ENCODE measurements at regions not wholly inside any gene's neighbourhood (a gene's known extent, or its start where the extent isn't known, plus 50 kb on each side); places are given as distances from the start of the nearest gene placed in this dataset.

GRCh38 chr7:57204411-57204811 lies 72.2 kb upstream of the ZNF479 start:
- intact Hi-C loops (cut with micrococcal nuclease), result no loop called here
- Histone ChIP-seq H3K4me1 (ENCODE audit: control insufficient read depth in 2 of 2, insufficient read depth in 2 of 2, low read length in 2 of 2) (no peaks in the 10 kb centered on the region), H2AFZ (ENCODE audit: insufficient read depth, low read depth, low read length, poor library complexity, severe bottlenecking) (no peak overlapping the region), H3K27me3 (replicated peaks in 1 of 4; ENCODE audit: control extremely low read depth in 1 of 4, control insufficient read depth in 3 of 4, insufficient read depth in 4 of 4, low read length in 3 of 4) (no peaks in the 10 kb centered on the region), H3K9ac (ENCODE audit: low read length) (no peak overlapping the region), H3K4me2 (replicated peaks; ENCODE audit: low read depth, low read length, poor library complexity, severe bottlenecking) (no peak overlapping the region), H3K27ac (ENCODE audit: low read length in 2 of 2) (no peak overlapping the region), H3K79me2 (ENCODE audit: control insufficient read depth, insufficient read depth, low read length) (no peaks in the 10 kb centered on the region), H4K20me1 (ENCODE audit: control insufficient read depth, insufficient read depth, low read length, poor library complexity, severe bottlenecking) (no peaks in the 10 kb centered on the region), H3K9me3 (ENCODE audit: control extremely low read depth in 1 of 3, control insufficient read depth in 2 of 3, insufficient read depth in 1 of 3, low read length in 2 of 3) (peaks cover 0 to 81% (median 0%) of the 10 kb centered on the region in 3 donors), H3K4me3 (ENCODE audit: control extremely low read depth in 1 of 5, extremely low read depth in 1 of 5, insufficient read depth in 1 of 5, low read depth in 2 of 5, low read length in 4 of 5) (no peak overlapping the region), H3K36me3 (replicated peaks in 1 of 2; ENCODE audit: control extremely low read depth in 1 of 2, control insufficient read depth in 1 of 2, extremely low read depth in 1 of 2, insufficient read depth in 2 of 2, low read length in 1 of 2) (no peaks in the 10 kb centered on the region)
- H3K4me1 Mint-ChIP-seq, result no peaks in the 10 kb centered on the region
- ATAC-seq (ENCODE audit: low read depth) (no peak), DNase-seq (no peak)
- ChIA-PET CTCF (no interaction called here), POLR2A (no interaction called here)
- WGBS (ENCODE audit: insufficient coverage), result 95% methylated on average over 10 of the region's 10 CpGs
- H3K27me3 Mint-ChIP-seq, result no peaks in the 10 kb centered on the region
- H3K27ac Mint-ChIP-seq, result no peak overlapping the region
- peaks cover 4% of the 10 kb centered on the region for H3K9me3 Mint-ChIP-seq (ENCODE audit: insufficient read depth)
- no peak for TF ChIP-seq CTCF (IDR thresholded peaks at IDR 0.05)
- H3K4me3 Mint-ChIP-seq, result no peak overlapping the region

- no peak for TF ChIP-seq EZH2 (IDR thresholded peaks at IDR 0.05; ENCODE audit: borderline replicate concordance, insufficient read depth, low read depth, low read length, poor library complexity, severe bottlenecking)
- no peak for TF ChIP-seq CTCF (IDR thresholded peaks at IDR 0.05)
- Histone ChIP-seq H3K27ac (ENCODE audit: low read length in 2 of 2) (no peak overlapping the region), H3K4me1 (ENCODE audit: control insufficient read depth in 2 of 2, insufficient read depth in 2 of 2, low read length in 2 of 2) (no peaks in the 10 kb centered on the region), H3K27me3 (replicated peaks in 1 of 4; ENCODE audit: control extremely low read depth in 1 of 4, control insufficient read depth in 3 of 4, insufficient read depth in 4 of 4, low read length in 3 of 4) (no peaks in the 10 kb centered on the region), H3K79me2 (ENCODE audit: control insufficient read depth, insufficient read depth, low read length) (no peaks in the 10 kb centered on the region), H4K20me1 (ENCODE audit: control insufficient read depth, insufficient read depth, low read length, poor library complexity, severe bottlenecking) (no peaks in the 10 kb centered on the region), H3K4me3 (ENCODE audit: control extremely low read depth in 1 of 5, extremely low read depth in 1 of 5, insufficient read depth in 1 of 5, low read depth in 2 of 5, low read length in 4 of 5) (no peak overlapping the region), H2AFZ (ENCODE audit: insufficient read depth, low read depth, low read length, poor library complexity, severe bottlenecking) (no peak overlapping the region), H3K9me3 (ENCODE audit: control extremely low read depth in 1 of 3, control insufficient read depth in 2 of 3, insufficient read depth in 1 of 3, low read length in 2 of 3) (peaks cover 0 to 77% (median 0%) of the 10 kb centered on the region in 3 donors), H3K4me2 (replicated peaks; ENCODE audit: low read depth, low read length, poor library complexity, severe bottlenecking) (no peak overlapping the region), H3K36me3 (replicated peaks in 1 of 2; ENCODE audit: control extremely low read depth in 1 of 2, control insufficient read depth in 1 of 2, extremely low read depth in 1 of 2, insufficient read depth in 2 of 2, low read length in 1 of 2) (no peaks in the 10 kb centered on the region), H3K9ac (ENCODE audit: low read length) (no peak overlapping the region)
- no peak overlapping the region for H3K27ac Mint-ChIP-seq
- ChIA-PET POLR2A (no interaction called here), CTCF (no interaction called here)
- peaks cover 4% of the 10 kb centered on the region for H3K9me3 Mint-ChIP-seq (ENCODE audit: insufficient read depth)
- intact Hi-C loops (cut with micrococcal nuclease), result no loop called here
- no peak overlapping the region for H3K4me3 Mint-ChIP-seq
- ATAC-seq (ENCODE audit: low read depth) (no peak), DNase-seq (no peak)
- no peaks in the 10 kb centered on the region for H3K27me3 Mint-ChIP-seq
- WGBS (ENCODE audit: insufficient coverage), result 100% methylated on average over 2 of the region's 7 CpGs
- H3K4me1 Mint-ChIP-seq, result no peaks in the 10 kb centered on the region
Observed at GRCh38 chr7:57205000-57205399, 72.8 kb upstream of the ZNF479 start.
